ENCODE measurements at regions not wholly inside any gene's neighbourhood (a gene's known extent, or its start where the extent isn't known, plus 50 kb on each side); places are given as distances from the start of the nearest gene placed in this dataset.

DNA sequence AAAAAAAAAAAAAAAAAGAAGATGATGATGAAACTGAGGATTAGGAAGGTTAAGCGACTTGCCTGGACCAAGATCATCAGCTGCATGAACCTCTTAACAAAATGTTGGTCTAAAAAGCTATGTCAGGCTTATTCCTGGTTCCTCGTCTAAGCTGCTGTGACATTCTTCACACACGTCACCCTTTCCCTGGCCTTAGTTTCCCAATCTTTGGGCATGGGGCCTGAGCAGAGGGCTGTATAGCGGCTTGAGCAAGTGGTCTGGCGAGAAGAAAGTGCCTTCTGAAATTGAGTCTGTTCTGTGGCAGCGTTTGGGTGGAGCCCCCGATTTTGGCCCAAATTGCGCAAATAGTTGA is 58.7 kb upstream of the CCND2 start:
- TF ChIP-seq, protein P1, sequence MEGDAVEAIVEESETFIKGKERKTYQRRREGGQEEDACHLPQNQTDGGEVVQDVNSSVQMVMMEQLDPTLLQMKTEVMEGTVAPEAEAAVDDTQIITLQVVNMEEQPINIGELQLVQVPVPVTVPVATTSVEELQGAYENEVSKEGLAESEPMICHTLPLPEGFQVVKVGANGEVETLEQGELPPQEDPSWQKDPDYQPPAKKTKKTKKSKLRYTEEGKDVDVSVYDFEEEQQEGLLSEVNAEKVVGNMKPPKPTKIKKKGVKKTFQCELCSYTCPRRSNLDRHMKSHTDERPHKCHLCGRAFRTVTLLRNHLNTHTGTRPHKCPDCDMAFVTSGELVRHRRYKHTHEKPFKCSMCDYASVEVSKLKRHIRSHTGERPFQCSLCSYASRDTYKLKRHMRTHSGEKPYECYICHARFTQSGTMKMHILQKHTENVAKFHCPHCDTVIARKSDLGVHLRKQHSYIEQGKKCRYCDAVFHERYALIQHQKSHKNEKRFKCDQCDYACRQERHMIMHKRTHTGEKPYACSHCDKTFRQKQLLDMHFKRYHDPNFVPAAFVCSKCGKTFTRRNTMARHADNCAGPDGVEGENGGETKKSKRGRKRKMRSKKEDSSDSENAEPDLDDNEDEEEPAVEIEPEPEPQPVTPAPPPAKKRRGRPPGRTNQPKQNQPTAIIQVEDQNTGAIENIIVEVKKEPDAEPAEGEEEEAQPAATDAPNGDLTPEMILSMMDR (conservative IDR thresholded peaks at IDR 0.05), result no peak
- no peak overlapping the region for H3K27ac ChIP-seq

DNA sequence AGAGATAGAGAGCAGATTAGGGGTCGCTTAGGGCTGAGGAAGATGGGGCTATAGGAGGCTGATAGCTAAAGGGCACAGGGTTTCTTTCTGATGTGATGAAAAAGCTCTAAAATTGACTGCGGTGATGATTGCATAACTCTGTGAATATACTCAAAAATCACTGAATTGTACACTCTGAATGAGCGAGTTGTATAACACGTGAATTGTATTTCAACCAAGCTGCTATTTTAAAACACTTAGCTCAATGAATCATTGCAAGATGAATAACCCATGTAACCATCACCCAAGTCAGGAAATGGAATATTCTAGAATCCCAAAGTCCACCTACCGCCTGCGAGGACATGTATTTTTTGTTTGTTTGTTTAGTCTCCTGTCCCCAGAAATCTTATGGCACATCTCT is 60.1 kb upstream of the CCND2 start:
- no peak overlapping the region for H3K27ac ChIP-seq
- TF ChIP-seq, protein P1 (conservative IDR thresholded peaks at IDR 0.05), result no peak

DNA sequence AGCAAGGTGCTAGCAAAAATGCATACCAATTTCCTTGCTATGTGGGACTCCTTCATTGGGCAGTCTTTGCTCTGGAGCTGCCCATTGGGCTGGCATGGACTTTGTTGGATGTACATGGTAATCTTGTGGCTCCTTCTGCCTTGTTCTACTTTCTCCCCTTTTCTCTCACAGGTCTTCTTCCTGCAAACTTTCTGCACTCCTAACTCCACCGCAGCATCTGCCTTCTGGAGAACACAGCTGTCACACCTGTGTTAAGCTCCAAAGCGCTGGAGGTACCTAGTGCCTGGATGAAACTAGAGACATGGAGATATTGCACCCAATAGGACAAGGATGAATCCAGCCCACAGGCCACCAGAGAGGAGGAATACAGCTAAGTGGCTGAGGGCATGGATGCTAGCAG is 60.7 kb upstream of the CCND2 start:
- TF ChIP-seq, protein P1 (conservative IDR thresholded peaks at IDR 0.05), result no peak
- H3K27ac ChIP-seq, result no peak overlapping the region

- H3K27ac ChIP-seq, result no peak overlapping the region
- TF ChIP-seq, protein P1 (conservative IDR thresholded peaks at IDR 0.05), result no peak
These were observed 62.2 kb upstream of the CCND2 start for GRCh38 chr12:4211372-4211771.

DNA sequence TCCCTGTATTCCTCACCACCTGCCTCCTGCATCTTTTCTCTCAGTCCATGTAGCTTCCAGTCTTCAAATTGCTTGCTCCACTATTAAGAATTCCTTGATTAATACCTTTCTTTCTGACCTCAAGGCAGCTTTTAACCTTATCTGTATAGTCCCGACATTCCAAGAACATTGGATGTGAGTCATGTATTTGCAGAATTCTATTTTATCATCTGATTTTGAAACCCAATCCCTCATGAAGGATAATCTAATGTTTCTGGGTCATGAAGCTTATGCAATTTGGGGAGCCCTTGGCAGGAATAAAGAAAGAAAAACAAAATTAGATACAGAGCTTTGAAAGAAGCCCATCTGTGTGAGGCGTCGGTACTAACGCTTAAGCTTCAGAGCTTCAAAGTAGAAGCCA is 63.4 kb upstream of the CCND2 start:
- TF ChIP-seq, protein P1 (conservative IDR thresholded peaks at IDR 0.05), result no peak
- H3K27ac ChIP-seq, result no peak overlapping the region

DNA sequence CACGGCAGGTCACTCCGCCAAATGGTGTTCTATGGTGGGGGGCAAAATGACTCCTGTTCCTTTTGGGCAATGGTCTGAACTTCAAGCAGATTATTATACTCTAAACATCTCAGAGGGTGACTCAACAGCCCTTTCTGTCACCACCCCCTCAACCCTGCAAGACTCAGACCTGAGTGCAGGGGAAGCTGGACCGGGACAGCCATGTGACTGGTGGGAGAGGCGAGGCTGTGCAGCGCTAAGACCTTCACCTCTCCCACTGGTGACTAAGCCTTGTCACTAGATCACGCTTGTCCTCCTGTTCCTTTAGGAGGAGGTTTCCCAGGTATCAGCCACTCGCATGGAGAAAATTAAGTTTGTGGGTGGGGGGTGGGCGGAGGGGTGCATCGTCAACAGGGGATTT is 67.1 kb upstream of the CCND2 start:
- TF ChIP-seq, protein P1 (conservative IDR thresholded peaks at IDR 0.05), result no peak

GRCh38 chr12:4203772-4204376 is 69.7 kb upstream of the CCND2 start:
- TF ChIP-seq, protein P1 (conservative IDR thresholded peaks at IDR 0.05), result no peak
- no peak overlapping the region for H3K27ac ChIP-seq

More for the DNA sequence above, 67.1 kb upstream of the CCND2 start:
- H3K27ac ChIP-seq, result no peak overlapping the region
